K562 (cell line): ENCODE measurements at regions not wholly inside any gene's neighbourhood (a gene's known extent, or its start where the extent isn't known, plus 50 kb on each side); places are given as distances from the start of the nearest gene placed in this dataset.

Source experiments
- ATAC-seq: fragments of 200-7000 bp; cut with Tn5 transposase; 3 replicates; pipeline ENCODE4 v1.9.1; 2020; ENCODE audit warnings: moderate library complexity
- BruUV-seq: library from RNA; stranded (reverse); fragments of 400-500 nt; replicated peaks from 2 replicates; lab custom pipeline; 2021; lab: Mats Ljungman, UMichigan
- CTCF ChIA-PET: fragments of 300-600 bp; formaldehyde crosslinking; extraction: SDS; loops from one replicate; lab custom pipeline; 2021; ENCODE audit warnings: low intra/inter-chr PET ratio; lab: Yijun Ruan, JAX
- POLR2A ChIA-PET: fragments of 300-600, 350-650 bp; sonication (Branson Sonifier 250); formaldehyde crosslinking; extraction: SDS; loops from one replicate; lab custom pipeline; 2021; ENCODE audit warnings: antibody characterized with exemption, inconsistent platforms; lab: Yijun Ruan, JAX
- DNase-seq, 4 experiments: peaks; one replicate each; pipeline versions ENCODE4 v3.0.0 to v3.0.0-alpha.2; 2011 to 2018; ENCODE audit warnings: low spot score in 3 of 4, mixed read lengths in 3 of 4; ENCODE audit errors: extremely low read depth in 1 of 4
- FAIRE-seq: peaks from 2 replicates; lab custom pipeline; 2011; peaks lifted over from hg19 to GRCh38; lab: Jason Lieb, UNC
- H2AFZ ChIP-seq: 2 replicates; pipeline ENCODE4 v1.6.0; 2011; ENCODE audit warnings: low read depth, low read length, control low read depth, inconsistent platforms
- H3K27ac ChIP-seq: fragments of 200-600 bp; 3 replicates; pipeline ENCODE4 v1.8.0; 2011; ENCODE audit warnings: low read depth, mild to moderate bottlenecking, control low read depth, inconsistent platforms, low read length, moderate library complexity, mixed read lengths; ENCODE audit errors: extremely low read depth
- H3K27me3 ChIP-seq, 2 experiments: fragments of 300-600 bp in 1 of 2; 2 replicates in 1 of 2; 3 replicates in 1 of 2; pipeline versions ENCODE4 v1.6.0 to v1.8.0; 2011; ENCODE audit warnings: inconsistent platforms in 2 of 2, low read length in 2 of 2, mild to moderate bottlenecking in 1 of 2, mixed read lengths in 1 of 2, moderate library complexity in 1 of 2; ENCODE audit not compliant: control insufficient read depth in 2 of 2, insufficient read depth in 2 of 2
- H3K36me3 ChIP-seq: fragments of 300-600 bp; 3 replicates; pipeline ENCODE4 v1.8.0; 2011; ENCODE audit warnings: mild to moderate bottlenecking, low read length, inconsistent platforms; ENCODE audit not compliant: control insufficient read depth, insufficient read depth
- H3K4me1 ChIP-seq, 2 experiments: fragments of 200-600 bp in 1 of 2; replicated peaks in 1 of 2; 2 replicates in 1 of 2; 3 replicates in 1 of 2; pipeline versions ENCODE4 v1.5.1 to v1.8.0; 2011; ENCODE audit warnings: inconsistent platforms in 2 of 2, low read length in 2 of 2, mild to moderate bottlenecking in 1 of 2, mixed read lengths in 1 of 2, moderate library complexity in 1 of 2; ENCODE audit not compliant: control insufficient read depth in 2 of 2, insufficient read depth in 2 of 2
- H3K4me2 ChIP-seq: 2 replicates; pipeline ENCODE4 v1.6.1; 2011; ENCODE audit warnings: low read length, control low read depth, inconsistent platforms, mixed read lengths; ENCODE audit not compliant: insufficient read depth
- H3K4me3 ChIP-seq: fragments of 200-600 bp; sonication (generic), shearing (Covaris generic); 2 replicates; pipeline ENCODE4 v1.5.1; 2016; ENCODE audit warnings: control low read depth, inconsistent platforms
- H3K79me2 ChIP-seq: fragments of 200-600 bp; 3 replicates; pipeline ENCODE4 v1.8.0; 2011; ENCODE audit warnings: low read length, inconsistent platforms; ENCODE audit not compliant: control insufficient read depth, insufficient read depth
- H3K9ac ChIP-seq, 2 experiments: 2 replicates each; pipeline versions ENCODE4 v1.6.0 to v1.6.1; 2011; ENCODE audit warnings: low read depth in 2 of 2, low read length in 2 of 2, control low read depth in 1 of 2, inconsistent platforms in 1 of 2, mild to moderate bottlenecking in 1 of 2, mixed read lengths in 1 of 2; ENCODE audit not compliant: insufficient read depth in 1 of 2
- H3K9me1 ChIP-seq: one replicate; pipeline ENCODE4 v1.6.0; 2011; ENCODE audit warnings: inconsistent platforms, mild to moderate bottlenecking, low read length, moderate library complexity; ENCODE audit not compliant: control insufficient read depth, insufficient read depth
- H3K9me3 ChIP-seq: replicated peaks from 2 replicates; pipeline ENCODE4 v1.5.1; 2011; ENCODE audit warnings: low read depth, low read length, inconsistent platforms; ENCODE audit not compliant: control insufficient read depth, insufficient read depth
- H4K20me1 ChIP-seq: replicated peaks from 2 replicates; pipeline ENCODE4 v1.6.1; 2011; ENCODE audit warnings: low read length, inconsistent platforms, mixed read lengths; ENCODE audit not compliant: control insufficient read depth, insufficient read depth
- CXXC5 ChIP-seq: fragments of 250-450 bp; sonication (Bioruptor Pico); IDR thresholded peaks from 2 replicates; pipeline ENCODE4 v1.8.0; 2022; ENCODE audit warnings: inconsistent platforms, mild to moderate bottlenecking, moderate library complexity
- DLX4 ChIP-seq: fragments of 250-450 bp; sonication (Bioruptor Pico); IDR thresholded peaks from 2 replicates; pipeline ENCODE4 v1.6.1; 2021; ENCODE audit warnings: mild to moderate bottlenecking
- ELF1 ChIP-seq: fragments of 200-800 bp; sonication (Bioruptor generic); IDR thresholded peaks from 2 replicates; pipeline ENCODE4 v1.6.1; 2016; ENCODE audit warnings: missing genetic modification characterization, missing compliant biosample characterization
- KAT2B ChIP-seq: IDR thresholded peaks from one replicate; pipeline ENCODE4 v1.6.1; 2012; ENCODE audit warnings: low read depth, mild to moderate bottlenecking, control low read depth, inconsistent platforms, low read length, moderate library complexity
- KDM1A ChIP-seq, 2 experiments: fragments of 450-650 bp; IDR thresholded peaks; 2 replicates each; pipeline ENCODE4 v1.6.1; 2016; ENCODE audit warnings: mild to moderate bottlenecking in 2 of 2
- NEUROD1 ChIP-seq: fragments of 150-350 bp; IDR thresholded peaks from 2 replicates; pipeline ENCODE4 v1.6.1; 2014; ENCODE audit warnings: borderline replicate concordance, low read length, low read depth; ENCODE audit not compliant: partially characterized antibody
- POLR2G ChIP-seq: fragments of 200-400 bp; formaldehyde crosslinking; IDR thresholded peaks from 2 replicates; pipeline ENCODE4 v1.6.1; 2017; ENCODE audit warnings: low read depth, mild to moderate bottlenecking, antibody characterized with exemption, low read length, moderate library complexity
- STAT5A ChIP-seq: IDR thresholded peaks from 2 replicates; pipeline ENCODE4 v1.6.1; 2012; ENCODE audit warnings: low read length, inconsistent platforms, borderline replicate concordance
- TEAD4 ChIP-seq, 2 experiments: sonication (generic) in 1 of 2; formaldehyde crosslinking in 1 of 2; IDR thresholded peaks; 2 replicates each; pipeline versions ENCODE4 v1.6.1 to v1.8.0; 2012 to 2022; ENCODE audit warnings: borderline replicate concordance in 1 of 2, inconsistent platforms in 1 of 2, low read length in 1 of 2, mild to moderate bottlenecking in 1 of 2, missing genetic modification reagents in 1 of 2
- ZBTB34 ChIP-seq: fragments of 250-450 bp; sonication (Bioruptor Pico); IDR thresholded peaks from 2 replicates; pipeline ENCODE4 v1.8.0; 2021; ENCODE audit warnings: mild to moderate bottlenecking, moderate library complexity
- ZC3H11A ChIP-seq: IDR thresholded peaks from 2 replicates; pipeline ENCODE4 v1.6.1; 2012; ENCODE audit warnings: low read depth, low read length, improper control_type of control experiment
- ZNF311 ChIP-seq: fragments of 250-450 bp; sonication (Bioruptor Pico); IDR thresholded peaks from 2 replicates; pipeline ENCODE4 v1.4.0; 2020; ENCODE audit warnings: mild to moderate bottlenecking, moderate library complexity
- ZNF507 ChIP-seq: conservative IDR thresholded peaks from 2 replicates; pipeline ENCODE4 v1.6.1; 2017; ENCODE audit warnings: missing genetic modification characterization, missing compliant biosample characterization
- ZNF77 ChIP-seq: fragments of 250-450 bp; sonication (Bioruptor Pico); IDR thresholded peaks from 2 replicates; pipeline ENCODE4 v1.5.0; 2020
- WGBS: fragments of 100-300 bp; shearing (Covaris generic); methylation state at CpG from one replicate; pipeline ENCODE4 v1.1.6; 2016; ENCODE audit warnings: low coverage, mixed read lengths; ENCODE audit not compliant: insufficient coverage; ENCODE audit errors: missing lambda C conversion rate; 5-methylcytosine and 5-hydroxymethylcytosine counted together
- in situ Hi-C: fragments of 300-500 bp; cut with MboI; formaldehyde crosslinking; loops from 4 replicates; pipeline ENCODE4 v1.15.0; 2018; ENCODE audit warnings: inconsistent platforms, mixed read lengths
- intact Hi-C: fragments of 100-400 bp; cut with micrococcal nuclease; formaldehyde crosslinking; loops from 2 replicates; pipeline ENCODE4 v1.14.2; 2022
- TF ChIP-seq, protein P1 (sequence below): sonication (generic); formaldehyde crosslinking; IDR thresholded peaks from 2 replicates; pipeline ENCODE4 v1.8.0; 2023; ENCODE audit warnings: missing genetic modification reagents, mild to moderate bottlenecking, borderline replicate concordance

DNA sequence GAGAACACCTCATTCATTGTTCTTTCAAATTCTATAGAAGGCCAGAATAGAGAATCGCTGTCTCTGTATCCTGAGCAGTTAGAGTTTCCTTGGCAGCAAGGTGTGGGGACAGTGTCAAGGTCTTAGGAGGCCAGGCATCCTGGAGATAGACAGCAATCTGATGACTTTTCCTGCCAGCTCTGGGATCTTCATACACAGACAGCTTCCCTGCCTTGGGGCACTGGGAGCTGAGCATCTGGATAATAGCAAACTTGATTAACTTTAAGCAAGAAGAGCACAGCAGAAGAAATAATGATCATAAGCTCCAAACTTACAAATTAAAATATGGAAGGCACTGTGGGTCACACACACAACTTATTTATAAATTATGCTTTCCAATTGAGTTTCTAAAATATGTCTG, 86.1 kb upstream of the STK32A start:
- DNase-seq (no peak), ATAC-seq (no peak), FAIRE-seq (no peak)
- Histone ChIP-seq H3K27me3 (no peaks in the 10 kb centered on the region), H3K79me2 (no peaks in the 10 kb centered on the region), H3K9ac (no peak overlapping the region), H3K4me1 (no peaks in the 10 kb centered on the region), H3K9me1 (no peaks in the 10 kb centered on the region), H3K4me3 (no peak overlapping the region), H3K4me2 (no peak overlapping the region), H3K9me3 (no peaks in the 10 kb centered on the region; the same call in 1 of the 2 replicates), H3K36me3 (no peaks in the 10 kb centered on the region), H2AFZ (no peak overlapping the region), H3K27ac (no peak overlapping the region), H4K20me1 (no peaks in the 10 kb centered on the region)
- CTCF ChIA-PET: no interaction called here
- no peak for TF ChIP-seq ZNF77 (CRISPR knock-in tag)
- TF ChIP-seq KDM1A (IDR thresholded peaks at IDR 0.05): no peak
- no peak for TF ChIP-seq ZNF311 (CRISPR knock-in tag)
- TF ChIP-seq CXXC5 (CRISPR knock-in tag): no peak
- no peak for TF ChIP-seq ZC3H11A
- TF ChIP-seq DLX4 (CRISPR knock-in tag): no peak
- TF ChIP-seq, protein P1, sequence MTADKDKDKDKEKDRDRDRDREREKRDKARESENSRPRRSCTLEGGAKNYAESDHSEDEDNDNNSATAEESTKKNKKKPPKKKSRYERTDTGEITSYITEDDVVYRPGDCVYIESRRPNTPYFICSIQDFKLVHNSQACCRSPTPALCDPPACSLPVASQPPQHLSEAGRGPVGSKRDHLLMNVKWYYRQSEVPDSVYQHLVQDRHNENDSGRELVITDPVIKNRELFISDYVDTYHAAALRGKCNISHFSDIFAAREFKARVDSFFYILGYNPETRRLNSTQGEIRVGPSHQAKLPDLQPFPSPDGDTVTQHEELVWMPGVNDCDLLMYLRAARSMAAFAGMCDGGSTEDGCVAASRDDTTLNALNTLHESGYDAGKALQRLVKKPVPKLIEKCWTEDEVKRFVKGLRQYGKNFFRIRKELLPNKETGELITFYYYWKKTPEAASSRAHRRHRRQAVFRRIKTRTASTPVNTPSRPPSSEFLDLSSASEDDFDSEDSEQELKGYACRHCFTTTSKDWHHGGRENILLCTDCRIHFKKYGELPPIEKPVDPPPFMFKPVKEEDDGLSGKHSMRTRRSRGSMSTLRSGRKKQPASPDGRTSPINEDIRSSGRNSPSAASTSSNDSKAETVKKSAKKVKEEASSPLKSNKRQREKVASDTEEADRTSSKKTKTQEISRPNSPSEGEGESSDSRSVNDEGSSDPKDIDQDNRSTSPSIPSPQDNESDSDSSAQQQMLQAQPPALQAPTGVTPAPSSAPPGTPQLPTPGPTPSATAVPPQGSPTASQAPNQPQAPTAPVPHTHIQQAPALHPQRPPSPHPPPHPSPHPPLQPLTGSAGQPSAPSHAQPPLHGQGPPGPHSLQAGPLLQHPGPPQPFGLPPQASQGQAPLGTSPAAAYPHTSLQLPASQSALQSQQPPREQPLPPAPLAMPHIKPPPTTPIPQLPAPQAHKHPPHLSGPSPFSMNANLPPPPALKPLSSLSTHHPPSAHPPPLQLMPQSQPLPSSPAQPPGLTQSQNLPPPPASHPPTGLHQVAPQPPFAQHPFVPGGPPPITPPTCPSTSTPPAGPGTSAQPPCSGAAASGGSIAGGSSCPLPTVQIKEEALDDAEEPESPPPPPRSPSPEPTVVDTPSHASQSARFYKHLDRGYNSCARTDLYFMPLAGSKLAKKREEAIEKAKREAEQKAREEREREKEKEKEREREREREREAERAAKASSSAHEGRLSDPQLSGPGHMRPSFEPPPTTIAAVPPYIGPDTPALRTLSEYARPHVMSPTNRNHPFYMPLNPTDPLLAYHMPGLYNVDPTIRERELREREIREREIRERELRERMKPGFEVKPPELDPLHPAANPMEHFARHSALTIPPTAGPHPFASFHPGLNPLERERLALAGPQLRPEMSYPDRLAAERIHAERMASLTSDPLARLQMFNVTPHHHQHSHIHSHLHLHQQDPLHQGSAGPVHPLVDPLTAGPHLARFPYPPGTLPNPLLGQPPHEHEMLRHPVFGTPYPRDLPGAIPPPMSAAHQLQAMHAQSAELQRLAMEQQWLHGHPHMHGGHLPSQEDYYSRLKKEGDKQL (CRISPR knock-in tag): no peak
- TF ChIP-seq NEUROD1: no peak
- TF ChIP-seq STAT5A: no peak
- no peak for TF ChIP-seq ELF1 (tag)
- no peak for TF ChIP-seq TEAD4 (IDR thresholded peaks at IDR 0.05; ENCODE audit: low read length)
- TF ChIP-seq TEAD4 (CRISPR knock-in tag; IDR thresholded peaks at IDR 0.05; ENCODE audit: borderline replicate concordance): no peak
- TF ChIP-seq ZBTB34 (CRISPR knock-in tag): no peak
- no peak for TF ChIP-seq KAT2B
- TF ChIP-seq ZNF507: no peak
- no peak for TF ChIP-seq POLR2G
- no TSS peak for BruUV-seq
- intact Hi-C loops: no loop called here
- WGBS: 0% methylated on average over 1 of the region's 1 CpG
- POLR2A ChIA-PET: no interaction called here
- in situ Hi-C loops: no loop called here
